ENCODE measurements at regions not wholly inside any gene's neighbourhood (a gene's known extent, or its start where the extent isn't known, plus 50 kb on each side); places are given as distances from the start of the nearest gene placed in this dataset.

DNA sequence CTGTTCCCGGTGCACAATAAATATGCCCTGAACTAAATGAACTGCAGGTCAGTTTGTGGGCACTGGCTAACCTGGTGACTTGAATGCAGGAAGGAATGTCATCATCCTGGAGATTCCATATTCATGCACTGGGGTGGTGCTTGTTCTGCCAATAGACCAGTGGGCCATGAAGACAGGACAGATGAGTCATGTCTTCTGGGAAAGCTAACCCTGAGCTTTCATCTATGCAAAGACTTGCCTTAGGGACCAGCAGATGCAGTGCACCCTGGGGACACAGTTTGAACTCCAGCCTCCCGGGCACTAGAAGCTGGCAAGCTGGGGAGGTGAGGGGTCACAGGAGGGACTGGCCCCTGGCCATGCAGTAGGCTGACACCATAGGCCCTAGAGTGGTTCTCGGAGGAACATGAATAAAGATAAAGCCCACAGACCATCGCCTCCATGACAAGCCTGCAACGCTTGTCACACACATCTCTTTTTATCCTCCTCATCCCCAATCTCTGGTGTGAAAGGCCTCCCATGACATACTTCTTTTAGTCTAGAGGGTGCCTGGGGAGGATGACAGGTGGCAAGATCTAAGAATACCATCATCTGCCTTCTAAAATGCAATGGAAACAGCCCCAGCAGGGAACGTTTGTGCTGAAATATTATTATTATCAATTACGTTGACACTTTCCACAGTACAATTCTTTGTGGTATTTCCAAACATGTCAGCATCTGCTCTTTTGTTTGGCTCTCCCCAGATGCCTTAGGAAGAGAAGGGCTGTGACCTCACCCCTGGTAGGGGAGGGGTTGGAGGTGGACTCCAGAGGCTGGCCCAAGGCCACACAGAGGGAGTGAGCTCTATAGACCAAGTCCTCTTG, 267.4 kb upstream of the RAB6C start:
- no peak for DNase-seq

DNA sequence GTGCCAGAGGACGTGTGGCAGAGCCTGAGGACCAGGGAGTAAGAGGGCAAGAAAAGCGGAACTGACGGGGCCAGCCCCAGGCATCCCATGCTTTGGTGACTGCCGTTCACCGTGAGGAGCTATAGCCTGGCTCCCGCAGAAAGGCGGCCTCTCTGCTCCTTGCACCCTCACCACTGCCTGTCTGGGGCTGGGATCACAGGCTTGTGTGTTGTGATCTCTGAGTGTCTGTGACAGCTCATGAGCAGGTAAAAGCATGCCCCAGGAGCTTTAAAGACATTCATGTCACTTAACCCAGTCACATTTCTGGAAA, 266.8 kb upstream of the RAB6C start:
- no peak for DNase-seq

DNA sequence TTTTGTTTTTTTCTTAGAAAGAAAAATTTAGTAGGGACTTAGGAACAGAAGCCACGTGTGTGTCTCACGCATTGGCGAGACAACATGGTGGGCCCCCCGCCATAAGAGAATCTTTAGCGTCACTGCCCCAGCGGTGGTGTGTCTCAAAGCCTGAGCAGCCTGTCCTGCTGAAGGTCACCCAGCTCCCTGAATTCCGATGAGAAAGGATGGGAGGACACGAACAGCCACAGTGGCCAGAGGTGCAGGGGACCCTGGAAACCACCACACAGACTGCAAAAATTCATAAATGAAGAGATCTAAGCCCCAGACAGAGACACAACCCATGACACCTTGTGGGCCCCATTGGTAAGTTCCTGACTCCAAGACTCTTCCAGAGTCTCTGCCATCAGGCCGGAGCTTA, 266.1 kb upstream of the RAB6C start:
- no peak for DNase-seq

DNA sequence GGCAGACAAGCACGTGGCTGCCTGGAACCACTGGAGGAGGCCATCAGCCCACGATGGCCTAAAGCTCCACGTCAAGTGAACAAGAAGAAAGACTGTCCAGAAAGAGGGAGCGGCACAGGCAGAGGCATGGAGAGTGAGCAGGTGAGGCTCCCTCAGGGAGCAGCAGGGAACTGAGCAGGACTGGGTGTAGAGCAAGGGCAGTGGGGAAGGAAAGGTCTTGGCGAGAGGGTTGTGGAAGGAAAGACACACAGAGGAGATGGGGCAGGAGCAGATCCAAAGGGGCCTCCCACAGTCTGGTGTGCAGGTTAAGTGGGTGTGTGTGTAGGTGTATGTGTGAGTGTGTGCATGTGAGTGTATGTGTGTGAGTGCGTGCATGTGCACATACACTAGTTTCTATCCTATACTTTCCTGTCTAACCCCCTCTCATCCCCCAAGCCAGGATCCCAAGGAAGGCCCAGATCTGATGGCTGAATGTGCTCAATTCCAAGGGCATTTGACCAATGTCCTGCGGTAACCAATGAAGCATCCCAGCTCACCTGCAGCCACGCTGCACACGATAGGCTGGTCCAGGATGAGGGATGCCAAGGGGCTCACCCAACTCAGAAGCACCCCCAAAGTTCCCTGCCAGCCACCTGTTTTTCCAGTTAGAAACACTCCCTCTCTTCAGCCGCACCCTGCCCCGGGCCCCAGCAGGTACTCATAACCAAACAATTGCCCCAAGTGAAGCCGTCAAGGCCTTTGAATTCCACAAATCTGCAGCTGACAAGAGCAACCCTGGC, 262.5 kb upstream of the RAB6C start:
- DNase-seq = no peak

DNA sequence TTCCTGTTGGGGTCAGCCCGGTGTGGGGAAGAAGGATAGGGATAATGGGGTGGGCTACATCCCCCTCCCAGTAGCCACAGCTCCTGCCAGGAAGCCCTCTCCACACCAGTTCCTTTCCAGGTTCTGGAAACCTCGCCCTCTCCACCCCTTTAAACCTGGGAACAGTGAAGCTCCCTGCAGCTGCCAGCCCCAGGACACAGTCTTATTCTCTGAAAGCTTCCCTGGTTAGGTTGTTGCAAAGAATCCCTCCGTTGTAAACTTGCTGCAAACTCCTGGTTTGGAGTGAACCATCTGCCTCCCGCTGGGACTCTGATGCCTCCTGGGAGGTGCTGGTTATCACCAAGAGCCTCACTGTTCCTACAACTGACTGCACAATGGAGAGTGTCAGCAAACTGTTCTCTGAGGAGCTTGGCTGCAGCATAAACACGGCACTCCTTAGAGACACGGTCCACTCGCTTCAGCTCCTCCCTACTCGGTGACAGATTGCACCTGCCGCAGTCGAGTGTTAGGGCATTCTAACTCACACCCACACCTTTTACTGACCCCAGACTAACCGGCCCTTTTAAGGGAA, 261.8 kb upstream of the RAB6C start:
- DNase-seq = peak; percentile 57

DNA sequence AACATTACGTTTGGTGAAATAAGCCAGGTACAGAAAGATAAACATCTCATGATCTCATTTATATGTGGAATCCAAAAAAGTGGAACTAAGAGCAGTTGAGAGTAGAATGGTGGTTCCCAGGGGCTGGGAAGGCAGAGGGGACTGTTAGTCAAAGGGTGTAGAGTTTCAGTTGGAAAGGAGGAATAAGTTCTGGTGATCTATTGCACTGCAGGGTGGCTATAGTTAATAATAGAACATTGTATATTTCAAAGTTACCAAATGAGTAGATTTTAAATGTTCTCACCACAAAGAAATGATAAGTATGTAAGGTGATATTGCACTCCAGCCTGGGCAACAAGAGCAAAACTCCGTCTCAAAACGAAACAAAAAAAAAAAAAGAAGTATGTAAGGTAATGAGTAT, 260.1 kb upstream of the RAB6C start:
- no peak for DNase-seq

DNA sequence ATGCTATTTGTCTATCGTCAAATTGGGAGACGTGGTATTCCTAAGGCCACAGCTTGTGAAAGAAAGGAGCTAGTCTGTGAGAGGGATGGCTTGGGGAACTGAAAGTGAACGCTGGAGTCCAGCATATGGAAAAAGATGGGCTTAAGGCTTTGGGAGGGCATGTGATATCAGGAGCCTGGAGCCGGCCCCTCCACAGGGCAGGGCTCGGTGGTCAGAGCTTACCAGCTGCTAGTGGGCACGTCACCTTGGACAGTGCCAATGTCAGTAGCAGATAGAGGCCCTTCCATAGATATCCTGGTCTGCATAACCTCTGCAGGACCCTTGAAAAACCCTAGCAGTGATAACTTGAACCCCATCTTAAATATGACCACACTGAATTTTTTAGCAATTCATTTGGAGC, 259.1 kb upstream of the RAB6C start:
- no peak for DNase-seq

DNA sequence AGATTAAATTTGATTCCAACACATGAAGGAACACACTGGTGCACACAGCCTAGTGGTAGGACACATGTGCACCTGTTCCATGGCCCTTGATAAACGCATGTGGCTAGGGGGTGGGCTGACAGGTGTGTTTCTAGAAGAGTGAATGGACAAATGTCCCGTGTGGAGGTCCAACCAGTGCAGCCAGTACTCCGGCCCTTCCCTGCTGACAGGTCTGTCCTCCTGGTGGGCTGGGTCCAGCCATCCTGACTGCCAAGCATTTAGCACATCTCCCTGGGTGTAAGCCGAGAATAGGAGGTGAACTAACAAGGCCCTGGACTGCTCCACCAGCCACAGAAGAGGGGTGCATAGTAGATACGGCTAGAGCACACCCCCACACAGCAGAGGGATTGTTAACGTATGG, 258.7 kb upstream of the RAB6C start:
- no peak for DNase-seq

DNA sequence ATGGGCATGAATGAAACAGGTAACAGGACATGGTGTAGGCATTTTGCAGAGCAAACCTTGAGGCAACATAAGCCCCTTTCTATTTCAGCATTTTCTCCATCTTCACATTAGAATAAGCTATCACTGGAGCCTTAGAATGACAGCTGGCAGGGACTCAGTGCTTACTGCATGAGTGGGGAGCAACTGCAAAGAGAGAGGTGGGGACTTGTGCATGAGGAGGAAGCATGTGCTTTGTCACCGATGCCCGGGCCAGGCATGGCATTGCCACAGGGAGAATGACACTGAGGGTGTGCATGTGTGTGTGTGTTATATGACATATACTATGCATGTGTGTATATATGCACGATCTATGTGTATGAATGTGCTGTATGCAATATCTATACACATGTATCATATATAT, 258.2 kb upstream of the RAB6C start:
- peak; percentile 54 for DNase-seq

DNA sequence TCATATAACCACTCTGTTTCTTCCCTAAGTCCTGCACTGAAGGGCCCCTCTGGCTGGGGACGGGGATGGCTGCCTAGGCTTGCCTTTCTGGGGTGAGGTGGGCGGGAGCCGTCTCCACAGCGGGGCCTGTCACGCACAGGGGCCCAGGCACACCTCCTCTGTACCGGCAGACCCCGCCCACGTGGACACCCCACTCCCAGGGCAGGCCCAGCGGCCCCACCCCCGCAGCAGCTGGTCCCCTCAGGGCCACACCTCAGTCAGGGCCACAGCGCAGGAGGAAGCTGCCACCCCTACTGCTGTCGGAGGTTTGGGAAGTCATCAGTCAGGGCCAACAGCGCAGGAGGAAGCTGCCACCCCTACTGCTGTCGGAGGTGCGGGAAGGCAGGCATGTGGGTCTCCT, 257.6 kb upstream of the RAB6C start:
- DNase-seq = peak; percentile 27

DNA sequence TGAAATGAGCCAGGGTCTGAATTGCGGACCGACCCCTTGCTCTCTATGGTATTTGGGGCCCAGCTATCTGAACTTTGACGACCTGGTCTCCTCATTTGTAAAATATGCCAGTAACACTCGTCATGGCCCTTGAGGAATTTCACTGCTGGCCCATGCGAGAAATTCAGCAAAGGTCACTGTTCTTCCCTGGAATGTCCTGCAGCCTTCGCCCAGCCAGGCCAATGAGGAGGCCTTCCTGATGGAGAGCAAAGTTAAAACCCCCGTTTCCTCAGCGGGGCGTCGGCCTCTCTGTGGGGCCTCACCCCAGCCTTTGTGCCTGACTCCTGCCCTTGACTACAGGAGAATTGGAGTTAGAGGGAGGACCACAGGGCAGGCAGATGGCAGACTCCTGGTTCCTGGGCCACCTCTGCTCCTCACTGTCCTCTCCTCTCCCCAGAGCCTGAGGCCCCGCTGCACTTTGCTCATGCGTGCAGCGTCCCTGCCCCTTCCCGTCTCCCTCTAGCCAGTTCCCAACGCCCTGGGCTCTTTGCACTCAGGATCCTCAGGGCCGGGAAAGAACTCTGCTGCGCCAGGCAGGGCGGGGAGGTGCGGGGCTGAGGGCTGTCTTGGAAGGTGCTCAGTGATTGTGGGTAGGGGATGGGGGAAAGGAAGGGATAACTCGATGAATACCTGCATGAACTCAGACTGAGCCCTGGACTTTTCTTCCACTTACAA, 257.0 kb upstream of the RAB6C start:
- no peak for DNase-seq

DNA sequence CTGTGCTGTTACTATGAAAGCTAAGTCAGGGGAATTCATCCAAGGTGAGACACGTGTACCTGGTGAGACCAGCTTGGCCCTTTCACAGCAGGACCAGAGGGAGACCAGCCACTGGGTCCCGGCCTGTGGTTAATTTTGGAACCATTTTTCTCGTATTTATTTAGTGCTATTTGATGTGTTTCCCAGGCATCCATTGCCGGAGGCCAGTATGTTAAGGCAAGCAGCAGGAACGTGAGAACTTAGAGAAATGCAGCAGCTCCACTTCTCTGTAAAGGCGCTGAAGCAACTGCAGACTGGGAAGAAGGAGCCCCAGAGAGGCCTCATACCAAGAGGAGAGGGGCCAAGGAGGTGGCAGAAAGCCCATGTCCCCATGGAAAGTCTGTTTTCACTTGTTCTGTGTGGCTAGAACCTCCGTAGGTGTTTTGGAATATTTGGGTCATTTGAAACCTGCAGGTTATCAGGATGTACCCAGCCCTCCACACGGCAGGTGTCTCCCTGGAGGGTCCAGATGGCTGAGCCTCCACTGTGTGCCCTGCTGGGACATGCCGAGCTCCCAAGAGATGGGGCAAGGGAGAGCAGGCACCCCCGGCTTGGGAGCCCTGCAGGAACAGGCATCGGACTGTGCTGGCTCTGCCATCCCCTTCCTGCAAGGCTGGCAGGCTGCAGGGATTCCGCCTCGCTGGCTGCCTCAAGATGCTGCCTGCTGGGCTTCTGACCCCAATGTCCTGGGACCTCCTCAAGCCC, 256.0 kb upstream of the RAB6C start:
- peak; percentile 68 for DNase-seq

DNA sequence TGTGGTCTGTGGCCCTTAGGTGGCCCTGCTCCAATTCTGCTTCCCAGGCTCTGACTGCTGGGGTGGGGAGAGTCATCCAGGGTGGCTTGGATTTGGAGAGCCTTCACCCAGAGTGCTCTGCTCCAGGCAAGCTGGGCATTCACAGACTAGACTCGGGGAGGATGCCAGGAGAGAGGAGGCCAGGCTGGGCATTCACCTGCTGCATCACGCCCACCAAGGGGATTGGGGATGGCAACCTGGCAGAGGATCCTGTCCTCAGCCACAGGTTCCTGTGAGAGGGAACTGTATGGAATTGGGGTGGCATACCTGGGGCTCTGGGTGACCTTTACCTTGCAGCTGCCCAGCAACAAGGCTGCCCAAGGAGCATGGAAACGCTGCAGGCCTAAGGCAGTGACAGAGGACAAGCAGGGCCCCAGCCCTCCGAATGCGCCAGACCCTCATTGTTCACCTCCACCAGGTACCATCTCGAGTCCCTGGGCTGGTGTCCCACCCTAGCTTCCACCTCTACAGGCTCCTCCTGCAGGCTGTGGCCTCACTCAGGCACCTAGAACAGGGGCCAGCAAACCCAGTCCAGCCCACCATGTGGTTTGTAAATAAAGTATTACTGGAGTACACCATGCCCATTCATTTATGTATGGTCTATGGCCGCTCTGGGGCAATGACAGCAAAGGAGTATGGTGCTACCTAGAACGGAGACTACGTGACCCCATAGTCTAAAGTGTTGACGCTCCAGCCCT, 255.3 kb upstream of the RAB6C start:
- no peak for DNase-seq

DNA sequence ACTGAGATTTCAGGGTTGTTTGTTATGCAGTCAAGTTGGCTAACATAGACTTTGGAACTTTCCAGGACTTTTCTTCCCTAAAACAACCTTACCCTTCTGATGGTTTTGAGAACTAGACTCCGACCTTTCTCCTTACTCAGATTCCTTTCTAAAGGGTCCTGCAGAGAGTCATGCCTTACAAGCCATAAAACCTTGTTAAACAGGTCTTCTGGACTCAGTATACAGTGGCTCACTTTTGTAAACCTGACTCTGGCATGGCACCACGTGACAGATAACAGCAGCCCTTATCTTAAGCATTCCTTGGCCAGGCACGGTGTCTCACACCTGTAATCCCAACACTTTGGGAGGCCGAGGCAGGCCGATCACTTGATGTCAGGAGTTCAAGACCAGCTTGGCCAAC, 253.2 kb upstream of the RAB6C start:
- DNase-seq = no peak

DNA sequence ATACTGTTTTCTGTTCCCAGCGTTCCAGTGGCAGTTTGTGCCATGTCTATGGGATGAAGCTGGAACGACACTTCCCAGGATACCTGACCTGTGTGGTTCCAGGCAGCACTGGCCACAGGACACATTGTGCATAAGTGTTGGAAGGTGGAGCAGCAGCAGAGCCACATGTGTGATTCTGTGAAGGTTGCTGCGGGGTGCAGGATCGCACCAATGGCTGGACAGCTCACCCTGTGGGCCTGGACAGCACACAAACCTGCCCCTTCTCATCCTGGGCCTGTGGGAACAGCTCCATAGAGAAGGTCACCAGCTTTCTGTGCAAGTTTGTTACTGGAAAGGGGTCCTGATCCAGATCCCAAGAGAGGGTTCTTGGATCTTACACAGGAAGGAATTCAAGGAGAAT, 252.2 kb upstream of the RAB6C start:
- no peak for DNase-seq

DNA sequence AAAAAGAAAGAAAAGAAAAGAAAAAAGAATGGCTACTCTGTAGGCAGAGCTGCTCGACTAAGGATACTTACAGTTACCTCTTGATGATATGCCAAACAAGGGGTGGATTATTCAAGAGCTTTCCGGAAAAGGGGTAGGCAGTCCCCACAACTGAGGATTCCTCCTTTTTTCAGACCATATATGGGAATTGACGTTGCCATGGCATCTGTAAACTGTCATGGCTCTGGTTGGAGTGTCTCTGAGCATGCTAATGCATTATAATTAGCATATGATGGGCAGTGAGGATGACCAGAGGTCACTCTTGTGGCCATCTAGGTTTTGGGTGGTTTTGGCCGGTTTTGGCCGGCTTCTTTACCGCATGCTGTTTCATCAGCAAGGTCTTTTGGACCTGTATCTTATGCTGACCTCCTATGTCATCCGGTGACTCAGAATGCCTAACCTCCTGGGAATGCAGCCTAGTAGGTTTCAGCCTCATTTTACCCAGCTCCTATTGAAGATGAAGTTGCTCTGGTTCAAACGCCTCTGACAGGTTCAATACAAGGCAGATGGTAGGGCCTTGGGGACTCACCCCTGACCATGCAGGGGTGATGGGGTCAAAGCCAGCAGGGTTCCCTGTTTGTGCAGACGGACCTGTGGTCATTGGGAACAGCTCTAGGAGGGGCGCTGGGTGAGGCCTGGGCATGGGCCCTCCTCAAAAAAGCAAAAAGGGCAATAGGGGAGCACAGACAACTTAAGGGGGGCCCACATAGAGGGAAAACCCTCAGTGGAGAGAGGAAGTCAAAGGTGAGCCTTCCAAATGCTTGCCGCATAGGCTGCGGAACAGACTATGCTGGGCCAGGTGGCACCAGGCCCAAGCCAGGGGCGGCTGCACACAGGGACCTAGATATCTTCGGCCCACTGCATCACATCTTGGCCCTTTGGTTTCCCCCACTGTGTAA, 251.2 kb upstream of the RAB6C start:
- DNase-seq = no peak

DNA sequence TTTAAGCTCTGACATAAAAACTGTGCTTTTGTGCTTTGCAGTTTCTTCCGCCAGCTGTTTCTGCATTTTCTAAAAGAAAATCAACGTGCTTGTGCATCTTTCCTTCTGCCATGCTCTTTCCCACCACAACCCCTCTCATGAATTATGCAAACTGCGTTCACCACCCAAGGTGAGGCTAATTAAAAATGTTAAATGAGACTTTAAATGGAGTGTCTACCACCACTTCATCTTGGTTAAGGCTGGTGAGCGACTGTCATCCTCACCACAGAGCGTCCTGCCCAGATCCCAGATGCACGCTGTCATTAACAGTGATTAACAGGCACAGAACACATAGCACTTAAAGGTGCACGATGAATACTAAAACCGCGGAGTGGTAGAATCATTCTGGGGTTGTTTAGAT, 250.5 kb upstream of the RAB6C start:
- DNase-seq = no peak

DNA sequence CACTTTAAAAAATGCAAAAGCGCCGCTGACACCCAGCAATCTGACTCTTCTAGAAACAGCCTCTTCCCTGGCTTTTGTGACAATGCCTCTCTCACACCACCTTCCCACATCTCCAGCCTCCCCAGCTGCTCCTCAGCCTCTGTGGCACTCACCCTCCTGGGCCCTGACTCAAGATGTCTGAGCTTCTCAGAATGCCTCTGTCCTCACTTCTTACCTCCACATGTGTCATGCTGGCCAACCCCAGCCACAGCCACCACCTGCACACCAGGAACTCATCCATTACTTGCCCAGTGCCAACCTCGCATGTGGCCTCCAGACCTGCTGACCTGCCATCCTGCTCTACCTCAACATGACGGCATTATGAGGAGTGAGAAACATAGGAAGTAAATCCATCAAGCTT, 249.8 kb upstream of the RAB6C start:
- DNase-seq = no peak

DNA sequence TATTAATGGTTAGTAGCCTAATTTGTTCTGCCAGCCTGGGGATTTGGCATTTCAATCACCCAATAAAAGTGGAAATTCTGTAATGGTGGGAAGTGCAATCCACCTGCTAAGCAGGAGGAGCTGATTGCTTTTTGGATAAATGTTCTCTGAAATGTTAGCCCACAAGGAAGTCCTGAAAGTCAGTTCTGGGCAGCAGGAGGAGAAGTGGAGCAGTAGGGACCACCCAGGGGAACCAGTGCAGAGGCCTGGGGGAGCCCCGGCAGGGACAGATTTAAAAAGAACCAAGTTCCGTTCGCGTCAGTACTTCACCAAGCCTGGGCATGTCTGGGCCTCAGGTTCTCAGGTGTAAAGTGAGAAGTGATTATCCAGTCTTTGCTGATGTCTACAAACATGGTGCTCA, 248.5 kb upstream of the RAB6C start:
- DNase-seq = peak; percentile 20

DNA sequence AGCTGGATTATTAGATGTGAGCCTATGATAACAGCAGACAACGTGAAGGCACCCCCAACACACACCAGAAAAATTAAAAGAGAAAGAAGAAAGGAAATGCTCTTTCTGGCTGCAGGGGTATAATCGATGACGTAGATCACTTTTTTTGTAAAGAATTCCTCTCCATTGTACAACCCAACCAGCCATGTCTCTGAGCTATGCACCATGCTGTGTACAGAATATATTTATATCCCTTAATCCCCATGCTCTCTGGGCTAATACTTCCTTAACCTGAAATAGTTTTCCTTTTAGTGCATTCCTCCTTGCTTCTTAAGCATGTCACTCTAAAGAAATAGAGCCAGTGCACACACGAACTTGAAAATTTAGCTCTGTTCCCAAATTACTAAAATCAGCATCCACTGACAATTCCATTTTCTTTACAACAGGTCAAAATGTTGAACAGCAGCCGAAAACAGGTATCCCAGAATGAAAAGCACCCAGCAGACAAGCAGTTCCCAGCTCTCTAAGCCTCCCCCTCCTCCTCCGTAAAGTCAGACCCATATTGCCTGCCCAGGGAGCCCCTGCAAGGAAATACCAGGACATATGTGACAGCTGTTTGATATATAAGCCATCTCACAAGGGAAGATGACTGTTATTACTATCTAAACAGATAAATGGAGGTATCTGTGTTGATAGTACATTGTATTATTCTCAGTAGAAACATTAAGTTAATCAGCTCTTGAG, 247.4 kb upstream of the RAB6C start:
- DNase-seq = peak; percentile 42

Measured in NCI-H2171 treated with DMSO at 0.1 percent for 48 hours (cell line).